ENCODE measurements at regions not wholly inside any gene's neighbourhood (a gene's known extent, or its start where the extent isn't known, plus 50 kb on each side); places are given as distances from the start of the nearest gene placed in this dataset.

DNA sequence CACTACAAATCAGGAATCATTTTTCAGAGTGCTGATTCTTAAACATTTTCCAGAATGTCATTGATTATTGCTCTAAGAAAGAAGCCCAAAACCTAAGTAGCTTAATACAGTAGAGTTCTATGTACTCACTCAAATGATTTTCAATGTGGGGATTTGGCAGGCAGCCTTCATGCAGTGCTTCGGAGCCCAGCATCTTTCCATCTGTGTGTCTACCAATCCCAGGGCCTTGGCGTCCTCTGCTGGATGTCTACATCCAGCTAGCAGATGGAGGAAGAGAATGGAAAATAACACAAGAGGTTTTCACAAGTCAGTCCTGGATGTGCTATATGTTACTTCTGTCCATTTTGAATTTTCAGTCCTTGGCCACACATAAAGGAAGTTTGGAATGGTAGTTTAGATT is 151.8 kb downstream of the RDH14 start:
- TF ChIP-seq CTCF (IDR thresholded peaks at IDR 0.05), result no peak
- no peak for TF ChIP-seq EP300 (IDR thresholded peaks at IDR 0.05)

Measured in suprapubic skin (tissue), 3 donors.